HCT116 (cell line): ENCODE measurements at regions not wholly inside any gene's neighbourhood (a gene's known extent, or its start where the extent isn't known, plus 50 kb on each side); places are given as distances from the start of the nearest gene placed in this dataset.

Source experiments
- CTCF ChIP-seq, 3 experiments: fragments of 200-600 bp in 1 of 3; sonication (generic) in 1 of 3; IDR thresholded peaks in 2 of 3; conservative IDR thresholded peaks in 1 of 3; 2 replicates each; pipeline ENCODE4 v1.5.1; 2012 to 2017; ENCODE audit warnings: low read depth in 2 of 3, low read length in 2 of 3, antibody characterized with exemption in 1 of 3, borderline replicate concordance in 1 of 3, control low read depth in 1 of 3, mild to moderate bottlenecking in 1 of 3, mixed read lengths in 1 of 3, mixed run types in 1 of 3, moderate library complexity in 1 of 3; ENCODE audit not compliant: insufficient read depth in 1 of 3
- EZH2 ChIP-seq: fragments of 200-600 bp; sonication (generic); IDR thresholded peaks from 2 replicates; pipeline ENCODE4 v1.6.1; 2017; ENCODE audit warnings: antibody characterized with exemption, mixed run types
- POLR2AphosphoS5 ChIP-seq: IDR thresholded peaks from 2 replicates; pipeline ENCODE4 v1.6.1; 2011; ENCODE audit warnings: mild to moderate bottlenecking, low read depth, low read length, moderate library complexity
- SP1 ChIP-seq: IDR thresholded peaks from 2 replicates; pipeline ENCODE4 v1.6.1; 2012; ENCODE audit warnings: low read depth
- ZFX ChIP-seq: fragments of 450-650 bp; IDR thresholded peaks from 2 replicates; pipeline ENCODE4 v1.6.1; 2017

DNA sequence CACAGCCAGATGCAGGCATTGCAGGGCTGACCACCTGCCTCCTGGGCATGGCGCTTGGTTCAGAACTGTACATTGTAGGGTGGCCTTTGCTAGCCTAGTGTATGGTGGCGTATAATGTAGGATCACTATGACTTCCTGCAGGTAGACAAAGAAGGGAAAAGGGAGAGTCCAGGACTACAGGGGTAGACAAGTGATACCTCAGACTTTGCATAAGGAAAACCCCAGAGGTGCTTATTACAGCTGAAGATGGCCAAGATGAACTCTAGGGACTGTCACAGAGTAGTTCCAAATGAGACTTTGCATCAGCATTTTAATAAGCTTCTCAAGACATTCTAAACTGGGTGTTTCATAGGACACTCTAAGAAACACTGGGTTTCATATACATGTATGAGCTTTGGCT lies 116.4 kb upstream of the PUDP start:
- TF ChIP-seq CTCF (IDR thresholded peaks at IDR 0.05 in 2 of 3, conservative IDR thresholded peaks at IDR 0.05 in 1 of 3; ENCODE audit: borderline replicate concordance in 1 of 3, insufficient read depth in 1 of 3, low read depth in 2 of 3, low read length in 2 of 3) (no peak), ZFX (no peak), EZH2 (no peak), POLR2AphosphoS5 (no peak), SP1 (no peak)
